GM23338 (cell line): ENCODE measurements at regions not wholly inside any gene's neighbourhood (a gene's known extent, or its start where the extent isn't known, plus 50 kb on each side); places are given as distances from the start of the nearest gene placed in this dataset.

Experiments
- ATAC-seq: fragments of 200-7000 bp; cut with Tn5 transposase; 3 replicates; pipeline ENCODE4 v1.9.1; 2020
- DNase-seq: peaks from one replicate; pipeline ENCODE4 v3.0.0-alpha.2; 2015; ENCODE audit warnings: low spot score
- H2AFZ ChIP-seq: fragments of 200-600 bp; sonication (generic); 2 replicates; pipeline ENCODE4 v1.8.0; 2016; ENCODE audit warnings: antibody characterized with exemption, mild to moderate bottlenecking, moderate library complexity
- H3F3A ChIP-seq: fragments of 200-600 bp; sonication (generic); replicated peaks from 2 replicates; pipeline ENCODE4 v1.8.0; 2017; ENCODE audit warnings: antibody characterized with exemption, mixed run types, low read depth
- H3K27ac ChIP-seq: fragments of 200-600 bp; sonication (generic); 2 replicates; pipeline ENCODE4 v1.6.1; 2016; ENCODE audit warnings: low read depth
- H3K27me3 ChIP-seq: fragments of 200-600 bp; sonication (generic); 2 replicates; pipeline ENCODE4 v1.8.0; 2016; ENCODE audit warnings: mild to moderate bottlenecking, mixed run types, moderate library complexity; ENCODE audit not compliant: insufficient read depth
- H3K36me3 ChIP-seq: fragments of 200-600 bp; sonication (generic); 2 replicates; pipeline ENCODE4 v1.8.0; 2016; ENCODE audit warnings: mild to moderate bottlenecking; ENCODE audit not compliant: insufficient read depth
- H3K4me1 ChIP-seq: fragments of 200-600 bp; sonication (generic); 2 replicates; pipeline ENCODE4 v1.8.0; 2016; ENCODE audit warnings: mild to moderate bottlenecking, moderate library complexity; ENCODE audit not compliant: insufficient read depth
- H3K4me2 ChIP-seq: fragments of 200-600 bp; sonication (generic); 2 replicates; pipeline ENCODE4 v1.7.1; 2017; ENCODE audit warnings: mixed run types
- H3K4me3 ChIP-seq: fragments of 200-600 bp; sonication (generic); 2 replicates; pipeline ENCODE4 v1.6.1; 2016; ENCODE audit warnings: mixed run types
- H3K79me2 ChIP-seq: fragments of 200-600 bp; sonication (generic); replicated peaks from 2 replicates; pipeline ENCODE4 v1.8.0; 2017; ENCODE audit warnings: mild to moderate bottlenecking; ENCODE audit not compliant: insufficient read depth
- H3K9me2 ChIP-seq: fragments of 200-600 bp; sonication (generic); 2 replicates; pipeline ENCODE4 v1.8.0; 2017; ENCODE audit not compliant: insufficient read depth
- H4K20me1 ChIP-seq: fragments of 200-600 bp; sonication (generic); replicated peaks from 2 replicates; pipeline ENCODE4 v1.8.0; 2017; ENCODE audit warnings: mild to moderate bottlenecking; ENCODE audit not compliant: insufficient read depth
- H3K27ac Mint-ChIP-seq: 2 replicates; pipeline ENCODE4 v1.8.0; 2020; ENCODE audit warnings: inconsistent platforms, mild to moderate bottlenecking, moderate library complexity, mixed read lengths
- H3K27me3 Mint-ChIP-seq: 3 replicates; pipeline ENCODE4 v1.8.0; 2022; ENCODE audit warnings: low read depth, mild to moderate bottlenecking, moderate library complexity, mixed read lengths, inconsistent platforms; ENCODE audit not compliant: insufficient read depth, poor library complexity
- H3K36me3 Mint-ChIP-seq: 3 replicates; pipeline ENCODE4 v1.8.0; 2021; ENCODE audit warnings: low read depth, mild to moderate bottlenecking, inconsistent platforms, moderate library complexity, mixed read lengths
- H3K4me1 Mint-ChIP-seq: 3 replicates; pipeline ENCODE4 v1.8.0; 2020; ENCODE audit warnings: mild to moderate bottlenecking, inconsistent platforms, mixed read lengths
- H3K4me3 Mint-ChIP-seq: 3 replicates; pipeline ENCODE4 v1.8.0; 2021; ENCODE audit warnings: moderate library complexity, mild to moderate bottlenecking, inconsistent platforms, mixed read lengths
- H3K9me3 Mint-ChIP-seq: 3 replicates; pipeline ENCODE4 v1.8.0; 2020; ENCODE audit warnings: moderate library complexity, mild to moderate bottlenecking, inconsistent platforms, mixed read lengths
- EZH2 ChIP-seq: fragments of 200-600 bp; sonication (generic); IDR thresholded peaks from one replicate; pipeline ENCODE4 v1.8.0; 2017; ENCODE audit warnings: antibody characterized with exemption, mild to moderate bottlenecking, low read depth; ENCODE audit not compliant: unreplicated experiment
- NANOG ChIP-seq: IDR thresholded peaks from 2 replicates; pipeline ENCODE4 v1.6.1; 2016; ENCODE audit warnings: antibody characterized with exemption, borderline replicate concordance
- POLR2AphosphoS5 ChIP-seq: IDR thresholded peaks from 2 replicates; pipeline ENCODE4 v1.6.1; 2016; ENCODE audit warnings: antibody characterized with exemption, low read depth
- TF ChIP-seq, protein P1 (sequence below): fragments of 250-450 bp; sonication (Bioruptor Pico); IDR thresholded peaks from 2 replicates; pipeline ENCODE4 v1.5.0; 2020; ENCODE audit warnings: mild to moderate bottlenecking, moderate library complexity
- TF ChIP-seq, protein P2 (sequence below): IDR thresholded peaks from 2 replicates; pipeline ENCODE4 v1.6.1; 2016; ENCODE audit warnings: antibody characterized with exemption
- TF ChIP-seq, protein P3 (sequence below), 2 experiments: fragments of 200-600 bp in 1 of 2; sonication (generic) in 1 of 2; conservative IDR thresholded peaks; 2 replicates each; pipeline versions ENCODE4 v1.5.1 to v1.6.1; 2016 to 2017; ENCODE audit warnings: antibody characterized with exemption in 2 of 2, low read depth in 2 of 2, mild to moderate bottlenecking in 2 of 2, moderate library complexity in 1 of 2

GRCh38 chr12:58217130-58217529 is 275.8 kb downstream of the ATP23 start (continued):
- TF ChIP-seq, protein P1, sequence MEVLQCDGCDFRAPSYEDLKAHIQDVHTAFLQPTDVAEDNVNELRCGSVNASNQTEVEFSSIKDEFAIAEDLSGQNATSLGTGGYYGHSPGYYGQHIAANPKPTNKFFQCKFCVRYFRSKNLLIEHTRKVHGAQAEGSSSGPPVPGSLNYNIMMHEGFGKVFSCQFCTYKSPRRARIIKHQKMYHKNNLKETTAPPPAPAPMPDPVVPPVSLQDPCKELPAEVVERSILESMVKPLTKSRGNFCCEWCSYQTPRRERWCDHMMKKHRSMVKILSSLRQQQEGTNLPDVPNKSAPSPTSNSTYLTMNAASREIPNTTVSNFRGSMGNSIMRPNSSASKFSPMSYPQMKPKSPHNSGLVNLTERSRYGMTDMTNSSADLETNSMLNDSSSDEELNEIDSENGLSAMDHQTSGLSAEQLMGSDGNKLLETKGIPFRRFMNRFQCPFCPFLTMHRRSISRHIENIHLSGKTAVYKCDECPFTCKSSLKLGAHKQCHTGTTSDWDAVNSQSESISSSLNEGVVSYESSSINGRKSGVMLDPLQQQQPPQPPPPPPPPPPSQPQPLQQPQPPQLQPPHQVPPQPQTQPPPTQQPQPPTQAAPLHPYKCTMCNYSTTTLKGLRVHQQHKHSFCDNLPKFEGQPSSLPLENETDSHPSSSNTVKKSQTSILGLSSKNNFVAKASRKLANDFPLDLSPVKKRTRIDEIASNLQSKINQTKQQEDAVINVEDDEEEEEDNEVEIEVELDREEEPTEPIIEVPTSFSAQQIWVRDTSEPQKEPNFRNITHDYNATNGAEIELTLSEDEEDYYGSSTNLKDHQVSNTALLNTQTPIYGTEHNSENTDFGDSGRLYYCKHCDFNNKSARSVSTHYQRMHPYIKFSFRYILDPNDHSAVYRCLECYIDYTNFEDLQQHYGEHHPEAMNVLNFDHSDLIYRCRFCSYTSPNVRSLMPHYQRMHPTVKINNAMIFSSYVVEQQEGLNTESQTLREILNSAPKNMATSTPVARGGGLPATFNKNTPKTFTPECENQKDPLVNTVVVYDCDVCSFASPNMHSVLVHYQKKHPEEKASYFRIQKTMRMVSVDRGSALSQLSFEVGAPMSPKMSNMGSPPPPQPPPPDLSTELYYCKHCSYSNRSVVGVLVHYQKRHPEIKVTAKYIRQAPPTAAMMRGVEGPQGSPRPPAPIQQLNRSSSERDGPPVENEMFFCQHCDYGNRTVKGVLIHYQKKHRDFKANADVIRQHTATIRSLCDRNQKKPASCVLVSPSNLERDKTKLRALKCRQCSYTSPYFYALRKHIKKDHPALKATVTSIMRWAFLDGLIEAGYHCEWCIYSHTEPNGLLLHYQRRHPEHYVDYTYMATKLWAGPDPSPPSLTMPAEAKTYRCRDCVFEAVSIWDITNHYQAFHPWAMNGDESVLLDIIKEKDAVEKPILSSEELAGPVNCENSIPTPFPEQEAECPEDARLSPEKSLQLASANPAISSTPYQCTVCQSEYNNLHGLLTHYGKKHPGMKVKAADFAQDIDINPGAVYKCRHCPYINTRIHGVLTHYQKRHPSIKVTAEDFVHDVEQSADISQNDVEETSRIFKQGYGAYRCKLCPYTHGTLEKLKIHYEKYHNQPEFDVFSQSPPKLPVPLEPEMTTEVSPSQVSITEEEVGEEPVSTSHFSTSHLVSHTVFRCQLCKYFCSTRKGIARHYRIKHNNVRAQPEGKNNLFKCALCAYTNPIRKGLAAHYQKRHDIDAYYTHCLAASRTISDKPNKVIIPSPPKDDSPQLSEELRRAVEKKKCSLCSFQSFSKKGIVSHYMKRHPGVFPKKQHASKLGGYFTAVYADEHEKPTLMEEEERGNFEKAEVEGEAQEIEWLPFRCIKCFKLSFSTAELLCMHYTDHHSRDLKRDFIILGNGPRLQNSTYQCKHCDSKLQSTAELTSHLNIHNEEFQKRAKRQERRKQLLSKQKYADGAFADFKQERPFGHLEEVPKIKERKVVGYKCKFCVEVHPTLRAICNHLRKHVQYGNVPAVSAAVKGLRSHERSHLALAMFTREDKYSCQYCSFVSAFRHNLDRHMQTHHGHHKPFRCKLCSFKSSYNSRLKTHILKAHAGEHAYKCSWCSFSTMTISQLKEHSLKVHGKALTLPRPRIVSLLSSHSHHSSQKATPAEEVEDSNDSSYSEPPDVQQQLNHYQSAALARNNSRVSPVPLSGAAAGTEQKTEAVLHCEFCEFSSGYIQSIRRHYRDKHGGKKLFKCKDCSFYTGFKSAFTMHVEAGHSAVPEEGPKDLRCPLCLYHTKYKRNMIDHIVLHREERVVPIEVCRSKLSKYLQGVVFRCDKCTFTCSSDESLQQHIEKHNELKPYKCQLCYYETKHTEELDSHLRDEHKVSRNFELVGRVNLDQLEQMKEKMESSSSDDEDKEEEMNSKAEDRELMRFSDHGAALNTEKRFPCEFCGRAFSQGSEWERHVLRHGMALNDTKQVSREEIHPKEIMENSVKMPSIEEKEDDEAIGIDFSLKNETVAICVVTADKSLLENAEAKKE (CRISPR knock-in tag) = no peak
- no peak for TF ChIP-seq POLR2AphosphoS5

- Histone ChIP-seq H3K36me3 (no peaks in the 10 kb centered on the region), H2AFZ (no peak overlapping the region), H3K9me2 (no peaks in the 10 kb centered on the region), H3K27ac (no peak overlapping the region), H3K4me1 (peaks cover 9% of the 10 kb centered on the region; the same call in 1 of the 2 replicates), H3K27me3 (no peaks in the 10 kb centered on the region), H3K4me3 (no peak overlapping the region), H4K20me1 (no peaks in the 10 kb centered on the region), H3K79me2 (no peaks in the 10 kb centered on the region), H3K4me2 (0 out of 2 replicates have a peak overlapping the region, but pooled peaks have one; percentile 18), H3F3A (no peaks in the 10 kb centered on the region)
- DNase-seq (no peak), ATAC-seq (no peak)
- Mint-ChIP-seq H3K9me3 (no peaks in the 10 kb centered on the region; the same call in 2 of the 3 replicates), H3K4me3 (no peak overlapping the region), H3K4me1 (no peaks in the 10 kb centered on the region; the same call in 2 of the 3 replicates), H3K36me3 (no peaks in the 10 kb centered on the region), H3K27ac (no peak overlapping the region), H3K27me3 (no peaks in the 10 kb centered on the region)
- TF ChIP-seq EZH2 (no peak), NANOG (no peak)
- TF ChIP-seq, protein P1 (CRISPR knock-in tag) = no peak
- TF ChIP-seq, protein P2, sequence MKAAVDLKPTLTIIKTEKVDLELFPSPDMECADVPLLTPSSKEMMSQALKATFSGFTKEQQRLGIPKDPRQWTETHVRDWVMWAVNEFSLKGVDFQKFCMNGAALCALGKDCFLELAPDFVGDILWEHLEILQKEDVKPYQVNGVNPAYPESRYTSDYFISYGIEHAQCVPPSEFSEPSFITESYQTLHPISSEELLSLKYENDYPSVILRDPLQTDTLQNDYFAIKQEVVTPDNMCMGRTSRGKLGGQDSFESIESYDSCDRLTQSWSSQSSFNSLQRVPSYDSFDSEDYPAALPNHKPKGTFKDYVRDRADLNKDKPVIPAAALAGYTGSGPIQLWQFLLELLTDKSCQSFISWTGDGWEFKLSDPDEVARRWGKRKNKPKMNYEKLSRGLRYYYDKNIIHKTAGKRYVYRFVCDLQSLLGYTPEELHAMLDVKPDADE = no peak
- TF ChIP-seq, protein P3, sequence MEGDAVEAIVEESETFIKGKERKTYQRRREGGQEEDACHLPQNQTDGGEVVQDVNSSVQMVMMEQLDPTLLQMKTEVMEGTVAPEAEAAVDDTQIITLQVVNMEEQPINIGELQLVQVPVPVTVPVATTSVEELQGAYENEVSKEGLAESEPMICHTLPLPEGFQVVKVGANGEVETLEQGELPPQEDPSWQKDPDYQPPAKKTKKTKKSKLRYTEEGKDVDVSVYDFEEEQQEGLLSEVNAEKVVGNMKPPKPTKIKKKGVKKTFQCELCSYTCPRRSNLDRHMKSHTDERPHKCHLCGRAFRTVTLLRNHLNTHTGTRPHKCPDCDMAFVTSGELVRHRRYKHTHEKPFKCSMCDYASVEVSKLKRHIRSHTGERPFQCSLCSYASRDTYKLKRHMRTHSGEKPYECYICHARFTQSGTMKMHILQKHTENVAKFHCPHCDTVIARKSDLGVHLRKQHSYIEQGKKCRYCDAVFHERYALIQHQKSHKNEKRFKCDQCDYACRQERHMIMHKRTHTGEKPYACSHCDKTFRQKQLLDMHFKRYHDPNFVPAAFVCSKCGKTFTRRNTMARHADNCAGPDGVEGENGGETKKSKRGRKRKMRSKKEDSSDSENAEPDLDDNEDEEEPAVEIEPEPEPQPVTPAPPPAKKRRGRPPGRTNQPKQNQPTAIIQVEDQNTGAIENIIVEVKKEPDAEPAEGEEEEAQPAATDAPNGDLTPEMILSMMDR (conservative IDR thresholded peaks at IDR 0.05; ENCODE audit: low read depth in 2 of 2) = no peak
These were observed 283.3 kb downstream of the ATP23 start for GRCh38 chr12:58224536-58225105.
